Embryonic facial prominence (tissue), 1 donor: ENCODE measurements at regions not wholly inside any gene's neighbourhood (a gene's known extent, or its start where the extent isn't known, plus 50 kb on each side); places are given as distances from the start of the nearest gene placed in this dataset.

ENCODE experiments used
- DNase-seq: peaks from one replicate; pipeline ENCODE4 v3.0.0-alpha.2; 2016; ENCODE audit errors: extremely low spot score

DNA sequence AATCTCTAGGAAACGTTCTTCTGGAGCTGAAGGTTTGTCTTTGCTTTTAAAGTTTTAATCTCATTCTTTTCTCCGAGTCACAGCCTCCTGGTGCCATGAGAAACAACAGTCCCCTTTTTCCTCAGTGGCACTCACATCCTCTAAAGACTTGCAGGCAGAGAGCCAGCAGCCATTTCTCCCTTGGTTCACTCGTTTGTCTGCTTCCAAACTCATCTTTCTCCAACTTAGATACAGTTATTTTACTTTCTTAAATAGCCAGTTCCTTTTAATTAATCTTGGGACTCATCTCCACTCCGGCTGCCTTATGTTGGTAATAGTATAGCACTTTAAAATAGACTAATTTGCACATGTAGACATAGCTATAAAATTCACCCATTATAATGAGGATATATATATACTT lies 555.2 kb downstream of the FGF9 start:
- no peak for DNase-seq

DNA sequence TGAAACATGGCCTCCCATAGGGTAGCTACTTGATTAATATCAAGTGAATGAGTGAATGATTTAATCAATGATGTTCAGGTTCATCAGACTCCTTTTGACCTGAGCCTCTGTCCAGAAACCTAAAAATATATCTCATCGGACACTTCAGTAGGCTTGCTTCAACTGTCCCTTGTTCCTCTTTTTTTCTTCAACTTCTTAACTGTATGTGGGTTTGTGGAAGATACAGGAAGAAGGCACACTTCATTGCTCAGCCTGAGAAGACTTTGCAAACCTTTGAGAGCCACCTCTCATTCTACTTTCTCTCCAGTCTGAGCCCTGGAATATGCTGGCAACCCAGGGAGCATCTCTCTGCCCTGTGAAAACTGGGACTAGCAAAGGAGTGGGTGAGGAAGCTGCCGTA lies 557.0 kb downstream of the FGF9 start:
- no peak for DNase-seq

DNA sequence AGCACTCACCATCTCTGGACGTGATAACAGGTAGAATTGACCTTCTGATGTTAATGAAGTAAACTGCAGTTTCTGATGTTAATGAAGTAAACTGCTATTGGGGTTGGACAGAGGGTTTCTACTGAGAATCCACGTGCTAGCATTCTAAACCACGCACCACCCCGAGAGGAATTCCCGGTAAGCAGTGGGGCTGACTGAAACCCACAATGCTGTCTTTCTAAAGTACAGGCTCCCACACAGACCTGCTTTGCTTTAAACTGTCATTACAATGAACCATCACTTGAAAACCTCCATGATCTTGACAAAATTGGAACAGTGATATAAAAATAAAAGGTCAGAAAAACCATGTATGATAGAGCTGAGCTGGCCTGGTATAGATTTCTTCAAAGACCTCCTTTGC lies 559.0 kb downstream of the FGF9 start:
- no peak for DNase-seq

DNA sequence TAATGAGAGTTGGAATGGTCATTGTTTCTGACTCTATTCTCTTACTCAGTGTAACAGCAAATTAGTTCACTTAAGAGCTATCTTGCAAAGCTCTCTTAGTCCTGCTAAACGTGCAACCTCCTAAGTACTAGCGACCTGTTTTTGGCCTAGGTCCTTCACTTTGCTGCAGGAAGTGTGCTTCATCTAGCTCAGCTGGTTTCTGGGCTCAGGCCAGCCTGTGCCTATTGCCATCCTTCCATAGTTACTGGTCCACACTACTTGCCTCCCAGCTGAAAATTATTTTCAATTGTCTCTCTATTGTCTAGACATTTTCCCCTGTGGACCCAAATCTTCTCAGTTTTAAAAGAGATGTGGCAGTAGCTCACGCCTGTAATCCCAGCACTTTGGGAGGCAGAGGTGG lies 561.3 kb downstream of the FGF9 start:
- DNase-seq = no peak

DNA sequence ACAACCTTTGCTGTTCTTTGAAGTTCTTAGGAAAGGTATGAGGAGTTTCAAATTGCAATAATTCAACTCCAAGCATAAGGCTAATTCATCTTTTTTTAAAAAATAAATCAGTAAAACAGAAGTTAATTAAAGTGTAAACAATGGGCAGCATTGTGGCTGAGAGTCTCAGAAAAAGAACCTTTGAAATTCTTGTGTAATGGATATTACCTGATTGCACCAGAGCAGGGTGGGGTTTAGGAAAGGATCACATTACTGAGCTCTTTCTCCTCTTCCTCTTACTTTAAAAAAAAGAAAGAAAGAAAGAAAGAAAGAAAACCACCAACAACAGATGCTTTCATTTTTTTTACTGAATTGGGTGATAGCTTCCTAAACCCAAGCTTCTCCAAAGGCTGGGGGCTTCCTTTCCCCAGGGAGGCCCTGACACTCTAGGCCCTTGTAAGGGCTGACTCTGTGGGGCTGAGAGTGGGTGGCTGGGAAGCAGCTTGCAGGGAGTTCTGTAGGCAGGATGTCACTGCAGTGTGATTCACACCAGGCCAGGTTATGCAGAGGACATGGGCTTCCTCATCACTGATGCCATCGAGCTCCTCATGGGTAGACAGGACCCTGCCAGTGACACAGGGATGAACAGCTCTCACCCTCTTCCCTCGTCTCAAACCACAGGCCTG lies 564.5 kb downstream of the FGF9 start:
- no peak for DNase-seq

DNA sequence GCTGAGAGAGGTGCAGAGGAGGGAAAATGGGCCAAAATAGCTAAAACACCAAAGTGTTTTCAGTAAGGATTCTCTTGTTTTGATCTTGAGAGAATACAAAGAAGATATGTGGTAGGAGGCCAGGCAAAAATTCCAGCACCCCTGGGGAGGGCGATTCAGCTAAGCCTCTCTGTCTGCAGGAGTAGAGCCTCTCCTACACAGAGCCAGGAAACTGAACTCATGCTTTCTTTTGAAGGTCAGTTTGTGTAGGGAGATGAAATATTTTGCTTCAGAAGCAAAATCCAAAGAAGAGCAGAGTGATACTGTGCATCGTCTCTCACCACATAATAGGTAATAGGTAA lies 565.0 kb downstream of the FGF9 start:
- no peak for DNase-seq

DNA sequence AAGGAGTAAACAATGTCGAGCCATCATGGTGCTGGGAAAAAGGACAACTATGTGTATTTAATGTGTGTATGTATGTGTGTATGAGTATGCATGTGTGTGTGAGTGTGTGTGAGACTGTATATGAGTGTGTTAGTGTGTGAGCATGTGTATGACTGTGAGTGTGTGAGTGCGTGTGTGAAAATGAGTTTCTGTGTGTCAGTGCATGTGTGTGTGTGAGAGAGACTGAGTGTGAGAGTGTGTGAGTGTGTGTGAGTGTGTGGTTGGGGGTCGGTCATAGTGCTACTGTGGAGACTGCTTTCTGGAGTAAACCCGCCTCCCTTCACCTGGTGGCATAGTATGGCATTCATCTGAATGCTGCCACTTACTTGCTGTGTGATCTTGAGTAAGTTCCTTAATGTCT lies 567.4 kb downstream of the FGF9 start:
- DNase-seq = no peak

DNA sequence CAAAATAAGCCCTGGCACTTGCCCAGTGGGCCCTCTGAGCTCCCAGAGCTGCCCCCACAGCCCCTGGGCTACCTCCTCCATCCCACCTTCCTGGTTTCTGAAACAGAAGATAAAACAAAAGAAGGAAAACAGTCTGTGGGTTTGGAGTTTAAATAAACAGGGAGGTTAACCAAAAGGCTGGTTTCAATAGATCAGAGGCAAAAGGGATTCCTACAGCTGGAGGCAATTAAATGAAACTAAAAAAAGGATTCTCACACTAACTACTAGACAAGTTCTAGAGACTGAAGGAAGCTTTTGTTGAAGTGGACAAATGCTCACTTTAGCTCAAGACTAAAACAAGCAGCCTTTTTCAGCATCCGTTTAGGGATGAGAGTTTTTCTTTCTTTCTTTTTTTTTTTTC lies 569.8 kb downstream of the FGF9 start:
- DNase-seq = no peak

DNA sequence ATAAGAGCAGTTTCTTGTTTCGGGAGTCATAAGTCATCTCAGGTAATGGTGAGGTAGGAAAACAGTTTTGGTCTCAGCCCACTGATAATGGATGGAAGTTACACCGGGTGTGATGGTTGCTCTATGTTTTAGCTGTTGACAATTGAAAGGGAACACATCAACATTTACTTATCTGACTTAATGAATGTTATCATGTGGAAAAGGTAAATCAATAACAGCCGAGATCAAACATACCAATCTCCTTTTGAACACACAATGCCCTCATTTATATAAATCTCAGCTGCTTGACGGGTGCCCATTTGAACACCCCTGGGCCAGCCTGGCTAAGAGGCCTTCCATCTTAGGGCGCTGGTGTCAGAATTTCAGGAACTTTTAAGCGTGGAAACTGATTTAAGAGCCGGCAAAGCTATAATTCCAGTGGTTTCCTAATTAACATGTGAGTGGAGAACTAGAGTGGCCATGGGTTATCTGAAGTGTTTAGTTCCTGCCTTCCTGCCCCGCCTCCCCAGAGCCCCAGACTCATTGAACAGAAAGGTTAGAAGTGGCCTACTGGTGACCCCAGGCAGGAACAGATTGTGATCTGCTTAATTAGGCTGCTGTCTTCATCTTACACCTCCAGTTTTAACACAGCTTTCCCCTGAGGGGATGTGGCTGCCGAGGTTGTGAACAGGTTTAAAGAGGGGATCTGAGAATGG lies 572.7 kb downstream of the FGF9 start:
- DNase-seq = no peak

DNA sequence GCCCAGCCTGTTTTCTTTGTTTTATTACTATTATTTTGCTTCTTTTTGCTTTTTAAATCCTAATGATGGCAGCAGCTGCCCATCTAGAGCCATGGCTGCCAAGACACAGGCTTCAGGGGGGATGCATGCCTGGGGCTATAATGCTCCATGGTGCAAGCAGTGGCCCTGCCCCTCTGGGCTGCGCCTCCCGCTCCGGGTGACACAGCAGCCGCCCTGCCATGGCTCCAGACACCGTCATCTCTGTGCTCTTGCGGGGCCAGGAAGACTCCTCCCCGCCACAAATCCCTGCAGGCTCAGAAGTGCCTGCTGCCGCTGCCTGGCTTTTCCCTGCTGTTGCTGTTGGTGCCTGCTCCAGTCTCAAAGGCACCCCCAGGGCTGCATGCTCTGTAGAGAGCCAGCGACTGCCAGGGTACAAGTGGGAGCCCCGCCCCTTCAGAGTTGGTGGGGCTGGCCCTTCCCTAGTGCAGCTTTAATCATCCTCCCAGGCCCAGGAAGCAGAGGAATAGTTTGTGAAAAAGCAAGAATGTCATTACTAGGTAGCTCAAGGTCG lies 581.5 kb downstream of the FGF9 start:
- no peak for DNase-seq

DNA sequence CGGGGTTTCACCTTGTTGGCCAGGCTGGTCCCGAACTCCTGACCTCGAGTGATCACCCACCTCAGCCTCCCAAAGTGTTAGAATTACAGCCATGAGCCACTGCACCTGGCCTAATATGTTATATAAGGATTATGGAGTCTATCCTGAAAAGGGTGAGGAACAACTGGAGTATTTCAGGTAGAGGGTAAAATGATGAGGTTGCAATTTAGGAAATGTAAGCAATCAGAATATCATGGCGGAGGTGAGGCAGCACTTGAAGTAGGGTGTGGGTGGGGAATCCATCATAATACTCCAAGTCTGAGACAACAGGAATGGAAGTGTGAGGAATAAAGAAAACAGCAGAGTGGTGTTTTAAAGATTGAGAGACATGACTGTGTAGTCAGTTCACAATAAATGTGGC lies 582.2 kb downstream of the FGF9 start:
- no peak for DNase-seq

DNA sequence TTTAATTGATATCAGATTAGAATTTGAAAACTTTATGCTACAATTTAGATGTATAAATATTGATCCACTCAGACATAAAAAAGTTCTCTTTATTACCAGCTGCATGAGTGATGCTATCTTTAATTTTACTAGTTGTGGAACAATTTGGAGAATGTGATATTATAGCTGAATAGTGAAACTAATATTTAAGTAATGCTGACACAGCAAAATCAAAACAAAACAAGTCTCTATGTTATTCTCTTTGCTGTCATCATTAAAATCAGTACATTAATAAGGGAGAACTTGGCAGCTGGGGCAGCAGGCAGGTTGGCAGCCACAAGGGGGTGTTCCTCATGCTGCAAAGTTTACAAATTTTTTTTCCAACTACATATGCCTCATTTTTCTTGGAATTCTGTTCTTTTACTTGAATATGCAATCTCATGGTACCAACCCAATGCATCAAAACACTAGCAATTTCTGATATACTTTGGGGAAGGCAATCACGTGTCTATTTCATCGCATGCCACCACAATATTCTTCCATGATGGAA lies 585.3 kb downstream of the FGF9 start:
- no peak for DNase-seq

DNA sequence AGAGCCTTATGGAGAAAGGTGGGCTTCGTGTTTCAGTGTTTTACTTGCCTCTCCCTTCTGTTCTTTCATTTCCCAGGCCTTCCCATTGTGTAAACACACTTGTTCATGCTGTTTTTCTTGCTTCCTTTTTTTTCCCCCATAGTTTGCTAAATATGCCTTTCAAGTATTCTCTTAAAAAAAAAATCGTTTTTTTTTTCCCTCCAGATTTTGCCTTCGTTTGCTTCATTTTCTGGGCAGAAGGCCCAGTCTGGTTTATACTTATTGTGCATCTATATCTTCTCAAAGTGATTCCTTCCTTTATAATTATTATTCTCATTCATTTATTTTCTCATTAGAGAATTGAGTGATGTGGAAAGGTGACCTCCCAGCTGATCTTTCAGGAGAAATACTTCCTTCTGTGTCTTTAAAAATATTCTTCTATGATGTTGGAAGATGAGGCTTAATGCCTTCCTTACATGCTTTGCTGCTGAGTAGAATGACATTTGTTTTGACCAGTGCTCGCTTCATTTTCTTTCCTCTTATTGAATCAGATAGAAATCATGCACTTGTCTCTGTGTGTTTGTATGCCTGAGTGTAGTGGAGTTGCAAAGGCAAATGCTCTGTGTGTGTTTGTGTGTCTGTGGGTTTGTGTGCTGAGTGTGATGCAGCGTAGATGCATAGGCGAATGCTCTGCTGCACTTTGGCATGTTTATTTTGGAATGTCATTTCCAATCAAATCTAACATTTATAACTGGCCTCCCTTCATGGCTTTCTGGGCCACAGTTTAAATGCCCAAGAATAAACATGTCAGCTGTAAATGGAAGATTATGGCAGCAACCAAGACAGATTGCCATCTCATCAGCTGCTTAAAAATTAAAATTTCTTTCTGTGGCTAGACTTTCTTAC lies 591.4 kb downstream of the FGF9 start:
- DNase-seq = no peak

DNA sequence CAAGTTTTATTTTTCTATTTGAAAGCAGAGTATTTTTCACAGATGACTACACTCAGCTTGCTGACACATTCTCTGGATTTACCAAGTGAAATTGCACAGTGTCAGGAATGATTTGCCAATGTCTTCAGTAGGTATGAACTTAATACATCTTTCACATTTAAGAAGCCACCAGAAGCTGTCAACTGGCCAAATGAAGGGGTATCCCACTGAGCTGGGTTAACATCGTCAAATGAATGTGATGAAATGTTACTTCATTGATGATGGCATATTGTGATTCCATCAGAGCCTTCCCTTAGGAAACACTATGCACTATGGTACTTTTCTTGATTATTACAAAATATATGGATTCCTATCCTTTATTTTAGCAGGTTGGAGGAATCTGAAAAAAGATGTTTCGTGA lies 592.3 kb downstream of the FGF9 start:
- DNase-seq = no peak

DNA sequence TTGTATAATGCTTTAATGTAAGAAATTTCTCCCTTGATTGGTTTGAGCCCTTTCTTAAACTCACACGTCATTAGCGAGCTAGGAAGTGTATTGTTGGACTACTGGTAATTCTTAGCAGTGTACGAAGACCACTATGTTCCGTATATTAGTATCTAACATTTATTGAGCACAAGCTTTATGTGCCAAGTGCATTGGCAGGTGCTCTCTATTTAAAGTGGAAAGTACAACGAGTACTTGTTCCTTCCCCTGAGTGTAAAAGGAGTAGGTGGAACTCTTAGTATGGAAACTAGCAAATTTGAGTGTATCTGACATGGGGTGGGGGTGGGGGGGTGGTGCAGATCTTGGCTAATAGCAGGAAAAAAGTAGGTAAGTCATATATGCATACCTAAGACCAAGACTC lies 594.7 kb downstream of the FGF9 start:
- no peak for DNase-seq

DNA sequence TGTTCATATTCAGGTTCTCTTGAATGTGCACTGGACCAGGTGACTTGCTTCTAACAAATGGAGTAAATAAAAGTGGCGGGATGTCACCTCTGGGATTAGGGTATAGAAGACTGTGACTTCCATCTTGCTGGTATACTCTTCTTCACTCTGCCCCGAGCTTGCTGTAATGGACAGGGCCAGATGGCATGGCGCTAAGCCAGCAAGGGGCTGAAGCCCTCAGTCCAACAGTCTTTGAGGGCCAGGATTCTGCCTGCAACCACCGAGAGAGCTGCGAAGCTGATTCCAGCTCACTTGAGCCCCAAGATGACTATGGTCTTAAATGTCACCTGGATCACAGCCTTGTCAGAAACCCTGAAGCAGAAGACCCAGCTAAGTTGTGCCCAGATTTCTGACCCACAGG lies 600.0 kb downstream of the FGF9 start:
- DNase-seq = no peak

DNA sequence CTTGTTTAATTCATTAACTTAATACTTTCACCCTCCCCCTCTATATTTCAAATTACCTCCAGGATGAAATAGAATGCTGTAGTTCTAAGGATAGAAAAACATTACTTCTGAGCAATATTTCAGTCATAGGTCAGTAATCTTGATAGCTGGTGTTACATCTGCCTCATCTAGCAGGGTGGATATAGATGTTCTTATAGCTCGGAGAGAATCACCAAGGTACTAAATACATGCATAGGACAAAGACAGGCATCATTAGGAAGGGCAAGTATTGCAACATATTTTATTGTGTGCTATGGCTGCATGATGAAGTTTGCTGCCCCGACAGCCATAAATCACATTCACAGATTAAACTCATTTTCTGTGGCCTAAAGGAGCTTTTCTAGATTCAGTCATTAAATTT lies 601.0 kb downstream of the FGF9 start:
- DNase-seq = no peak

DNA sequence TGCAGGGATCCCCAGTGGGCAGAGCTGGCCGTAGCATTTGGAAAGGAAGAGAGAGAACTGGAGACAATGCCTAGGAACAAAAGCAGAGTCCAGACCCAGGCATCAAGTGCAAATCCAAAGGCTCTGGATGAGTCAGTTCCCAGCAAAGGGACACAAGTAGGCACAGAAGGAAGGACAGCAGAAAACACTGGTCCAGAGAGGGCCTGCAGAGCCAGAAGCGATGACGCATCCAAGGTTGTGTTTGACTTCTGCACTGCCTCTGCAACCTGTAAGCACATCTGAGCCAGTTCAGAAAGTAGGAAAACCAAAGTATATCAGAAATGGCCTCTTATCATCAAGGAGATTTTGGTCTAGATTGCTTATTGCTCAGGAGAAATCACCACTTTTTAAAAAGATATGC lies 604.5 kb downstream of the FGF9 start:
- no peak for DNase-seq

DNA sequence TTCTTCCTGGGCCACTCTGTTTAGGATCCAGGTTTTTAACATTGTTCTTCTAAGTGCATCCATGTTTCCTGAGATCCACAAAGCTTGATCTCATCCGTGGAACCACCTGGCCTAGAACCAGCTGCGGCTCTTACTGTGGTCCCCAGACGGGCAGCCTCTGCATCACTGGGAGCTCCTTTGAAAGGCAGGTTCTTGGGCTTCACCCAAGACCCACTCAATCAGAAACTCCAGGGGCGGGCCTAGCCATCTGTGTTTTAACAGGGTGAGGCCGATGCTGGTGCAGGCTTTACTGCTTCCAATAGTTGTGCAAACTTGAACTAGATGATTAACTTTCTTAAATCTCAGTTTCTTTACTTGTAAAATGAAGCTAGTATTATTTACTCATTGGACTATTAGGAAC lies 605.7 kb downstream of the FGF9 start:
- no peak for DNase-seq

DNA sequence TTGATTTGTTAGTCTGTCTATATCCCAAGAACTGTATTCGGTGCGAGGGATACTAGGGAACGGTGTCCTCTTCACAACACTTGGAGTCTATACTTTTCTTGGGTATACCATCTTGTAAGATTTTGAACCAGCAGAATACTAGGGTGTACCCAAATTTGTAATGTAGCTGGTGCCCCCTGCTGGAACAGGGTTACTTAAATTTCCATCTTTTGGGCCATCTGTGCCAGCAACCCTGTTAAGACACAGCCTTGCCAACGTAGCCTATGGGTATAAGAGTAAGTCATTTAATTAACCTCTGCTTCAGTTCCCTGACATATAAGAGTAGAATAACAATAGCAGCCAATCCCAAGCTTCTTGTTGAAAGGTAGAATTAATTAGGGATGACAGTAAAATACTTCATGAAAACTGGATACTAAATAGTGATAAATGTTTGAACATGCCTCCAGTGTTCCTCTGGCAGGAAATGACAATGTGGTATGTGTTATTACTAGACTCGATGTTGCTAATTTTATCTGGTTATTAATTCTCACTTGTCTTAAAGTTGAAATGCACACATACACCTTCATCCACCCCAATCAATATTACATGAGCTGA lies 607.6 kb downstream of the FGF9 start:
- no peak for DNase-seq

DNA sequence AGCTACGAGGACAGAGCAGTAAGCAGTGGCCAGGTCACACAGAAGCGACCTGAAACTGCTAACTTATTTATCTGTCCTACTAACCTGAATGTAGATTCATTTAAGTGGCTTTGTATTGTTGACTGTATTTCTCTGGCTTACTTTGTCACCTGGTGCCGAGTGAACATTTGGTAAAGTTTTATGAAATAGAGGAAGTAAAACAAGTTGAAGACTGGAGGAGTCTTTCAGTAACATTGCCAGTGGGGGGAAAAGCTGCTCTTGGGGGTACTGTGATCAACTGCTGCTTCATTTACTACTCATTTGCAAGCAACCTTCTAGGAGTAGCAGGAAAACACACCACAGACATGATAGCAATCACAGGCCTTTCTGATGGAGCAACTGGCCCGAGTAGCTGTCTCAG lies 615.0 kb downstream of the FGF9 start:
- no peak for DNase-seq

DNA sequence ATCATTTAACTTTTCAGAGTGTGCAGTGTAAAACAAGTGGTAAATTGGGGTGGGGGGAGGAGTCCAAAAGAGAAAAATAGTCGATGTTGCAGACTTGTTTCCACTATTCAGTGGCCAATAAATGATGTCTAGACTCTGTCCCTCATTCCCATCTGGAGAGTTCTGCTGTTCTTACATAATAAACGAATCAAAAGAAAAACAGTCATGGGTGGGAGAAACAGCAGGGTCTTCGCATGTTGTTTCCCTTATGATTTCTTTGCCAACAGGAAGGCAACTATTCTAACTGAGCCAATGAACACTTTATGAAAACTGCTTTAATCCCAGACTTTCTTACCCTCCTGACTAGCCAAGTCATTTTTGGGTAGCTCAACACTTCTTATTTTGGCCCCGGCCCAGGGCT lies 615.5 kb downstream of the FGF9 start:
- no peak for DNase-seq
